ENCODE measurements at regions not wholly inside any gene's neighbourhood (a gene's known extent, or its start where the extent isn't known, plus 50 kb on each side); places are given as distances from the start of the nearest gene placed in this dataset.
"Not testable (repeated sequence)": the region's sequence is repeated elsewhere in the genome, so short reads cannot be mapped to it uniquely, and the experiment has no call there.

GRCh38 chr10:52368725-52369124, 54.6 kb downstream of the DKK1 start:
- TF ChIP-seq CTCF (IDR thresholded peaks at IDR 0.05; ENCODE audit: insufficient read depth, low read length) = no peak
- DNase-seq (ENCODE audit: low read depth) = no peak
- no peak overlapping the region for H3K4me3 ChIP-seq (ENCODE audit: low read depth, low read length)

GRCh38 chr10:52374207-52374606, 60.1 kb downstream of the DKK1 start:
- not testable (repeated sequence) for H3K4me3 ChIP-seq (ENCODE audit: low read depth, low read length); DNase-seq (ENCODE audit: low read depth)

GRCh38 chr10:52376694-52377354, 62.7 kb downstream of the DKK1 start:
- no peak overlapping the region for H3K4me3 ChIP-seq (ENCODE audit: low read depth, low read length)
- TF ChIP-seq CTCF (IDR thresholded peaks at IDR 0.05; ENCODE audit: insufficient read depth, low read length) = no peak
- no peak for DNase-seq (ENCODE audit: low read depth)

- no peak for DNase-seq (ENCODE audit: low read depth)
- H3K4me3 ChIP-seq (ENCODE audit: low read depth, low read length) = no peak overlapping the region
These were observed 64.0 kb downstream of the DKK1 start for GRCh38 chr10:52378124-52378523.

GRCh38 chr10:52379287-52379686, 65.2 kb downstream of the DKK1 start:
- TF ChIP-seq CTCF (IDR thresholded peaks at IDR 0.05; ENCODE audit: insufficient read depth, low read length) = no peak
- DNase-seq (ENCODE audit: low read depth) = no peak
- H3K4me3 ChIP-seq (ENCODE audit: low read depth, low read length) = no peak overlapping the region

More at GRCh38 chr10:52378124-52378523, 64.0 kb downstream of the DKK1 start:
- no peak for TF ChIP-seq CTCF (IDR thresholded peaks at IDR 0.05; ENCODE audit: insufficient read depth, low read length)

- TF ChIP-seq CTCF (IDR thresholded peaks at IDR 0.05; ENCODE audit: insufficient read depth, low read length) = no peak
- no peak for DNase-seq (ENCODE audit: low read depth)
- no peak overlapping the region for H3K4me3 ChIP-seq (ENCODE audit: low read depth, low read length)
These were observed 69.0 kb downstream of the DKK1 start for GRCh38 chr10:52383088-52383487.

GRCh38 chr10:52387744-52388143, 73.7 kb downstream of the DKK1 start:
- DNase-seq (ENCODE audit: low read depth) = no peak
- no peak for TF ChIP-seq CTCF (IDR thresholded peaks at IDR 0.05; ENCODE audit: insufficient read depth, low read length)
- no peak overlapping the region for H3K4me3 ChIP-seq (ENCODE audit: low read depth, low read length)

Measured in fibroblast of the aortic adventitia (primary cell).